GM19043 (cell line): ENCODE measurements at regions not wholly inside any gene's neighbourhood (a gene's known extent, or its start where the extent isn't known, plus 50 kb on each side); places are given as distances from the start of the nearest gene placed in this dataset.
A peak's percentile ranks its signal among the peaks of the same experiment; 100 is the strongest.
"Not testable (repeated sequence)": the region's sequence is repeated elsewhere in the genome, so short reads cannot be mapped to it uniquely, and the experiment has no call there.

Experiments used
- ATAC-seq: cut with Tn5 transposase; IDR thresholded peaks from one replicate; pipeline ENCODE4 v1.9.1; 2021; ENCODE audit warnings: low read depth; ENCODE audit not compliant: unreplicated experiment

DNA sequence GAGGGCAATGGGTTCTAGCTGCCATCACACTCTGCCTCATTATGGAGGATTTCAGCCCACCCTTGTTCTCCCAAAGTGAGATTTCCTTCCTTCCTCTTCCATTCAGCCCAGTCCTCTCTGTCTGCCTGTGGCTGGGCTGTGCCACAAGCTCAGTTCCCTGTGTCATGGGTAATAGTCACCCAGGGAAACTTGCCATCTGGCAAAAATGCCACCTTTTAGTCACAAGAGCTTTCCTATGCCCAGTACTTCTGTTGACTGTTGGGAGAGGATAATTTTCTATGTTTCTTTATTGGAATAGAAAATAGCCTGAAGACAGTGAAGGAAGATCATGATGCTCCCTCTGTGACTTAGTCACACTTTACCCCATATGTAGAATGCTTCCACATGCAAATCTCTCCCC is 71.4 kb downstream of the TLR4 start:
- no peak for ATAC-seq

DNA sequence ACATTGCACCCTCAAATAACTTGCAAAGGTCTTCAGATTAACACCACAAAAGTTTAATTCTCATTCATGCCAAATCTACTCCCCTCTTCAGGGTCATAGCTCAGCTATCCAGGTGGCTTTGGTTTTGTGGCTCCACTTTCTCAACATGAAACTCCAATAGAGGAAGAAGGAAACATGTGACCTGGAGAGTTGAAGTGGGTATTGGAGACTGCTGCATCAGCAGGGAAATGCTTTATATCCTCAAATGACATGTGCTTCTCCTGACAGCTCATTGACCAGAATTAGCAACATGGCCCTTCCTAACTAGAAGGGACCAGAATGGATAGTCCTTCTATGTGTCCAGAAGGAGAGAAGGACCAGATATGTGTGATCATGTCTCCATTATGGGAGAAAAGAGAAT is 73.6 kb downstream of the TLR4 start:
- peak; percentile 52 for ATAC-seq

DNA sequence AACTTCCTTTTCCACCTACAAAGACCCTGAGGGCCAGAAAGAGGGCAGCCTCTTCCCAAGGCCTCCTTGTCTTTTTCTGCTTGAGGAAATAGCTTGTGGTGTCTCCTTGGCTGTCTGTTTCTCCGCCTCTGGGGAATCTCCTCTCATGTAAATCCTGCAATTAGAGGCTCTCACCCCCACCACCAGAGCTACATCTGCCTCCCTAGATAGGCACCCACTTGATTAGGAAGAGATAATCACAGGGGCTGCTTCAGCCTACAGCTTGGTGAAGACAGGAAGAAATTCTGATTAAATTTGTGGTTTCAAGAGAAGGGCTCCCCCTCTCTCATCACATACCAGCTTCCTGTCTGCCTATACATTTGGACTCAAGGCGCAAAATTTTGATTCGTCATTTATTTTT is 75.6 kb downstream of the TLR4 start:
- ATAC-seq: no peak

DNA sequence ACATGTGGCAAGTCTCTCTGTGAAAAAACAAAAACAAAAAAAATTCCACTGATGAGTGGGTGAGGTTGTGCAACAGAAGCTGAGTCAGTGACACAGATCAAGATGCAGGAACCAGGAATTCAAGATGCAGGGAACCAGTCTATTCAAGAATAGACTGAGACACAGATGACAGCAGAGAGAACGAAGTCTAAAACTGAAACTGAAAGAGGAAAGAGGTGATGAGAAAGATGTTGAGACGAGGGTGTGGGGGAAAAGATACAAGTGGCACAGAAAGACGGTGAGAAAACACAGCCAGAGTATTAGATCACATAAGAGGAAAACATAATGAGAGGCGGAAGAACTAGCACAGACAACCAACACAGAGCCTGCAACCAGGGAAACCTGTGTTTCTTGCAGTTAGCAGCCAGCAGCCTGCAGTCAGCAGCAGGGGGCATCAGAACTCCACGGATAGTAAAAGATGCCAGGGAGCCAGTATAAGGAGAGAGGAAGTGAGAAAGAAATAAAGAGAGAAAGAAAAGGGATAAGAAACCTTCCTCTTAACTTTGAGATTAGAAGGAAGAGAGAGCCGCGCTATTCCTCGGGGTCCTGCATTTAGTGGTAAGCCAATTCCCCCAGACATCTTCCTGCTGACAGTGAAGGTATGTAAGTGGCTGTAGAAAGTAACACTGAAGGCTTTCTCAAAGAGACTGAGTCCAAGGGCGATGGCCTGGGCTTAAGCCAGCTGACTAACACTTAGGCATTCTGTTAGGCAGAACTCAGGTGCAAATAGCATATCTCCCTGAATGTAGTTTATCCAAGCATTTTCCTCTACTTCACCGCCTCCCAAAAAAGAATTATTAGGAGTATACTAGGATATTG is 79.0 kb downstream of the TLR4 start:
- peak; percentile 66 for ATAC-seq

DNA sequence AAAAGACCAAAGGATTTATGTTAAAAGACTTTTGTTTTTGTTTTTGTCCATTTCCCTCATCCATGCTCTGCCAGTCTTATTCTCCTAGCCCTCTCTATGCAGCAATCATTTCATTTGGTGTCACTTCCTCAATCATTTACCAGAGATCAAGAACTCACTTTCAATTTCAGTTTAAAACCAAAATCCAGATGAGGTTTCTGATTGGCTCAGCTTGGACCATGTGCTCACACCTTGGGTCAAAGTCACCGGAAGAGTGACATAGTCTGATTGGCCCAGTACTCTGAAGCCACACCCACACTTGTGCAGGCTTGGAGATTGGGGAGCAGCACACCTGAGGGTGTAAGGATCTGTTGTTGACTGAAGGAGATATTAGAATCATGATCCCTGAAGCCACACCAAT is 79.6 kb downstream of the TLR4 start:
- ATAC-seq: peak; percentile 80

DNA sequence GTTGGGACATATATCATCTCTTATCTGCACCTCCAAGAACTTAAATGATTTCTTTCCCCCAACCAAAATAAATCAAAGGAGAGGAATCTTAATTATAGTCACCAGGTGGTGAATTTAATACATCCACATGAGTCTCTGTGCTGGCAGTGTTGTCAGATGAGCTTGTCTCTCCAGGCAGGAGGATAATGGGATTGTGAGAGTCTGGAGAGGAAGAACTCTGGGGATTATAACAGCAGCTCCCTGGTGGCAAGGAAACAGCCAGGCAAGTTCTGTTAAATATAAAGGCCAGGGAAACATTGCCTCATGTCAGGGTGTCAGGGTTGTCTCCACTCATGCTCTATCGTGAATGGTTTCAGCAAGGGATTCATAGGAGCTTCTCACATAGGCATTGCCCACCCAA is 80.8 kb downstream of the TLR4 start:
- ATAC-seq: no peak

DNA sequence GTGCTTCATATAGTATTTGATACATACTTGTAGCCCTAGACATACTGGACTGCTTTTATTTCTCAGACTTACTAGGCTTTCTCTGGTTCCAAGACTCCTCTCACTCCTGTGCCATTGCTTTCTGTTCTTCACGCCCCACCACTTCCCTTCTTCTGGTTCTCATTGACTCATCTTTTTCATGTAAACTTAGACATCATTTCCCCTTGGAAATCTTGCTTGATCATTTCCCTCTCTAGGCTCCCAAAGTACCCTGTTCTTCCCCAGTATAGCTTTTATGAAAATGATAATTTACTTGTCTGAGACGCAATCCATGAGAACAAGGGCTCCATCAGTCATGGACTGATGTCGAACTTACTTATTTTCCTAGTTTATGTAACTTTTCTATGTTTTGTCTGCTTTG is 83.5 kb downstream of the TLR4 start:
- no peak for ATAC-seq

DNA sequence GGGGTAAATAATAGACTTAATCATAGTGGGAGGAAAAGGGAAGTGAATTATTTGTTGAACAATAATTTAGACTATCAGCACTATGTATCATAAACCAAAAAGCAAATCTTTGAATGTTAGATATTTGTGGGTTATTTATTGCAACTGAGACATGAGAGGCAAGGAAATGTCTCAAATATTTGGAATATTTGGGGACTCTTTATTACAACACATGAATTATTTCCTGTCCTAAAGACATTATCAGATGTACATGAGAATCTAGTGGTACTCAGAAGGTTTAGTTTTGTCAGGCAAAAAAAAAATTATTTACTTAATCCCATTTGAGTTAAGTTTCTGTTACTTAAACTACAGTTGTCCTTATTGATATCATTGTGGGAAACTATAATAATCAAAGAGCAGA is 91.1 kb downstream of the TLR4 start:
- ATAC-seq: no peak

DNA sequence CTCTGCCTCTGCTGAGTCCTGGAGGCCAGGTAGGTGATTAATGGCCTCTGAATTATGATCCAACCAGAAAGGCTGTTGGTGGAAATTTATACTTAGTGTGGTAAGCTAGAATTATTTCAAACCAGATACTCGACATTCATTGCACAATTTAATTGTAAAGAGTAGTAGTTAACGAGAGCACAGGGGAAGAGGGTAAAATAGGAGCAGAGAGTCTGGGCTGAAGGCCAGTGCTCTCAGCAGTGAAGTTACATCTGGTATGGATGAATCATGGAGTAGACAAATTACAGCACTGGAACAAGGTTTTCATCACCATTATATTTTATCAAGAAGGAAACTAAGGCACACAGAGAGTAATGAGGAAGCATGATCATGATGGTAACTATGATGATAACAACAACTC is 92.5 kb downstream of the TLR4 start:
- no peak for ATAC-seq

DNA sequence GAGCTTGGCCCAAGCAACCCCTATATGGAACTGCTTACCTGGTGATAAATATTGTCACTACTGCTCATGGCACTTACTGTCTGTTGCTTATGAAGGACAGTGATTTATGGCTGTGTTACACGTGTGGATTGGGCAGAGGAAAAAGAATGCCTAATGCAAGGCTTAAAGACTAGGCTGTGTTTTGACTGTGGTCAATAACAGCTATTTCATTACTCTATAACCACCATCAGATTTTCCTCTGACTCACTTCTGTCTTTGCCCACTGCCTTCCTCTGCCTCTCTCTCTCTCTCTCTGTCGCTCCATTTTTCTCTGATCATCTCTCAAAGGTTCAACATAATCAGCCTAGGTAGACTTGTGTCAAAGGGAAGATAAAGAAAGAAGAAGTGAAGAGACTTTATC is 96.2 kb downstream of the TLR4 start:
- ATAC-seq: no peak

DNA sequence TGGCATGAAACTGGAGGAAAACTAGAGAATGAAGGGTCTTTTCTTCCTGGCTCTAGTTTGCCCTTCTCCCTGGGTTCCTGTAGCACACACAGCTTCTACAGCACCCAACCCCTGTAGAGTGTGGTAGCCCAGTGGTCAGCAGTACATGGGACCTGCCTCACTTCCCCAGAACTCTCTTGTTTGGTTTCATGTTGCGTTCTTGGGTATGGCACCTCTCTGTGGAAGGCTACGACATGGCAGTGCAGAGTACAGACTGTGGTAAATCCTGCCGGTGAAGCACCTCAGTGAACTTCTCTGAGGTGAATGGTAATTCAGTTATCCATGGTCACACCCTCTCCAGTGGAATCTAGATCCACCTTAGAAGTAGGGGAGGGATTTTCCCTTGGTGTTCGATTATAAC is 105.5 kb downstream of the TLR4 start:
- no peak for ATAC-seq

DNA sequence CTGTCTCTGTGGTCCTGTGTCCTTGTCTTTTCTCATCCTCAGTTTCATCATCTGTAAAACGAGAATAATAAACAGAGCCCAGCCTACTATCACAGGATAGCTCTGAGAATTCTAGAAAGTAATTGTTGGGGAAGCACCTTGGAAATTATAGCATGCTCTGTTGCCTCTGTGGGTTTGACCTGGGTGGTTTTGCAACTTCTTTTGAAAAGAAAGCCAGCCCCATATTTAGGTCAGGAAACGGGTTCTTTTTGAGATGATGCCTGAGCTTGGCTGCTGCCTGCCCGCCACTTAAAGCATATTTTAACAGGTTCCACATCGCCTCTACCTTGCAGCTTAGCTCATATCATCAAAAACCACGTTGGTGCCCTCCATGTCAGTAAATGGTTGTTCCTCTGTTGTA is 111.1 kb downstream of the TLR4 start:
- ATAC-seq: no peak

DNA sequence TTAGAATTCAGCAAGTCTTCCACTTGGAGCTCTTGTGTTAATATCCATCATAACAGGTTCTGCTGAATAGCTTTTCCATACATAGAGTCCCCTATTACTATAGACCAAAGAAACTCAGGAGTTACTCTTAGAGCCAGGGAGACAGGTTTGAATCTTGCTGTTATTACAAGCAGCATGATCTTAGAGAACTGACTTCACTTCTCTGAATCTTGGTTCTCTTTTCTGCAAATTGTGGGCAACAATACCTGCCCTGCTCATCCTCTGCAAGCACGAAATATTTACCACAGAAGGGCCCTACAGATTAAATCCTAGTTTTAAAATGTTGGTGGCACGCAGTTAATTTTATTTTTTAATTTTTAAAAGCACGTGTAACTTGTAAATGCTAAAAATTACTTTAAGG is 111.7 kb downstream of the TLR4 start:
- ATAC-seq: no peak

DNA sequence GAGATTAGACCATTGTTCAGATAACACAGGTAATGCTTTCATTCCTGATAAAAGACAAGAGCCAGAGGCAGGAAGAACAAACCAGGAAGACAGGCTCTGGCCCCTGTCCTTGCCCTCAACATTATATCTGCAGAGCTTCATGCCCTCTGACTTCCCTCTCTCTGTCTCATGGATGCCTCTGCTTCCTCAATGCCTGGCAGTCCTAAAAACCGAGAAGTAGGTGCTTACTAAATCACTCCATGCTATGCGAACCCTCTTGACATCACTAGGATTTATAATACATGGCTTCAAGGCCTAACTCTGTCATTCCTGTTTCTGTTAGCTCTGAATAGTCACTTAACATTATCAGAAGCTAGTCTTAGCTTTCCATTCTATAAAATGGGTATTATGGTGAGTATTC is 117.8 kb downstream of the TLR4 start:
- ATAC-seq: no peak

DNA sequence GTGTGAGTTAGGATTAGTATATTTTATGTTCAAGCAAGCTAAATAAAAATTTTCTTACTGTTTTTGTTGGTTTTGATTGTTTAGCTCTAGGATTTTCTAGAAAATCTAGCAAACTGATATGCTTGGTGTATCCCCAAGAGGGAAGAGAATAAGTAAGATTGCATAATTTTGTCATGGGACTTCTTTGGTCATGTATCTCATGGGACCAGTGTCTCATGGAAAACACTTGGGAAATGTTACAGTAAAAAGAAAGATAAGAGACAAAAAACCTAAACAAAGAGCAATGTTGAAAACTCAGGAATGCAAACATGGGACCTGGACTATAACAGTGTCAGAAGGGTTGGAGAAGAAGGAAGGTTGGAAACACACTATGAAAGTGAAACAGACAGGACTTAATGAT is 119.4 kb downstream of the TLR4 start:
- no peak for ATAC-seq

DNA sequence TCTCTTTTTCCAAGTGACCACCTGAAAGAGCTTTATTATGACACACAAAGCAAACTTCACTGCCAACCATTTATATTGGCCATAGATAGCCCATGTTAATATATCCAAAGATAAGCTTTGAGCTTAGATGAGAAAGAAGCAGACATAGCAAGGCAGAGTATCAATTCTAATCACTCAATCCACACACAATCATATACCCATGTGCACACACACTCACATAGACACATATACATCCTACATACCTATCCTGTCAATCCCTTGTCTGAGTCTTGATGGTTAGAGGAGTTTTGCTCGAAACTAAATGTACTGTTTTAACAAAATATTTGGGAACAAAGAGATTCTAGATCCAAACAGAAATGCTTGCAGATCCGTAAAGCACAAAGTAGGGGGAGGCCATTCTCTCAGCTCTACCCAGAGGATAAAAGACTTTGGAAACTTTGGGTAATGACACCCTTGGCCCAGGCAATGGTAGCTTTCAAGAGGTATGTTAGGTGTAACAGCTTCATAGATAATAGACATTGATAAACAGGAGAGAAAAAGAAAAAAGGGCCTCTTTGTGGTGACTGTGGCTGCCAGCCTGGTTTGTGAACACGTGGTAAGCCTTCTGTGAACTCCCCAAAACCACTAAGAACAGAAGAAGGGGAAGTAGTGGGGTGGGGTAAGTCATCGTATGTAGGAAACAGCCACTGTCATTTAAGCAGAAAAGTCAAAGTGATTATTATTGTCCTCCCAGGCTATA is 121.6 kb downstream of the TLR4 start:
- peak; percentile 99 for ATAC-seq

DNA sequence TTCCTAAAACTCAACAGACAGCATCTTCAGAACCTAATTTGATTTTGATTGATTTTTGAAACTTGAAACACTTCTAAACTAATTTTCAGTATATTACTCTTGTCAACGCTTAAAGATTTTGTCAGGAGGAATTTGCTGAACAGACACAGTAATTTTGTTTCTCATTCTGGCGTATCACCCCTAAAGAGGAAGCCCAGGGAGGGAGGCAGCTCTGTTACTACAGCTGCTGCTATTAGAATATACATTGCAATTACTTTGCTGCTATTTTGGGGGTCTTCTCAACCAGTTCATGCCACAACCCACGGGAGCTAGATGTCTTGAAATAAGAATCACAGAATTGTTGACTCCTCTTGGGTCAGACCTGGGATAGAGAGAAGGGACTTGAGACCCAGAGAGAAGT is 122.6 kb downstream of the TLR4 start:
- ATAC-seq: no peak

DNA sequence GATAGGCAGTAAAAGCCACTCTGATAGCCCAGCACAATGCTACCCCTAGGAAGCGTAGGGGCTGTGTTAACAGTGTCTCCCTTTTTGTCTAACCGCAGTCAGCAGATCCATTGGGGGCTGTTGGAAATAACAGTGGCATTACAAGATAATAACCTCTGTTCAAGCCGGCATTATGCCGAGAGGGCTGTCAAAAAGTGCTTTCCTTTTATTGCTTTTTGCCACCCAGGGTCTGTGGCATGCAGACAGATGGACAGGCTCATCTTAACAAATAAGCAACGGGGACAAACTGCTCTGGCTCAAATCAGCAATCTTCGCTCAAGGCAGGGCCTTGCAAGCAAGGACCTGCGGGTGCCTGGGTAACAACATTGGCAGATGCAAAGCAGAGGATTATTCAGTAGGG is 123.3 kb downstream of the TLR4 start:
- no peak for ATAC-seq

DNA sequence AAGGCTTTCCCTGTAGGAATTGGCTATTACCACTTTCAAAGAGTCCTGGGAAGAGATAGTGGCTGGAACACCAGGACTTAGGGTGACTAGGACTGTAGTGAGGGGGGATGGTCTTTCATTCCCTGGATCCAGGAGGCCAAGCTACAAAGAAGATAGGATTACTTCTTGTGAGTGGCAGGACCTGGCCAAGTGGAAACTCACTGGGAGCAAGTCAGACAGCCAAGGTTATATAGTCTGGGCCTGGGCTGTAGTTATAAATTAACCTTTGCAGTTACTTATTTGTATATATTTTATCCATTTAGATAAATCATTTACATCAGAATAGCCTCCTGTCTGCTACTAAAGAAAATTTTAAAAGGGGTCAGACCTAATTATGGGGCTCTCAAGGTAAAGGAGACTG is 124.3 kb downstream of the TLR4 start:
- ATAC-seq: no peak

DNA sequence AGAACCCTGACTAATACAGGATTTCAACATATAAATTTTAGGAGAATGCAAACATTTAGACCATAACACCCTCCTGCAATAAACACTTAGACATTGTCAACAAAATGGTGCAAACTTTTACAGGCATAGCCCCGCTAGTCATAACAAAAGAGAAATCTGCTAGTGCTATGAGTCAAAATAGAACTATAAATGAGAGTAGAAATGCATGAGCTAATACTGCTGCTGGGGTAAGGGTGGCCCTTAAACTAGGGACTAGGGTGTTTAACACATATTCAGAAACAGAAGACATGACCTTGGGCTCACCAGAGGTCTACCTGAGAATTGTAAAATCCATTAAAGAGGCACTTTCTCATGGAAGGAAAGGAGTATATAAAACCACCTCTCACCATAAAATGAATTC is 131.6 kb downstream of the TLR4 start:
- ATAC-seq: peak; percentile 80

DNA sequence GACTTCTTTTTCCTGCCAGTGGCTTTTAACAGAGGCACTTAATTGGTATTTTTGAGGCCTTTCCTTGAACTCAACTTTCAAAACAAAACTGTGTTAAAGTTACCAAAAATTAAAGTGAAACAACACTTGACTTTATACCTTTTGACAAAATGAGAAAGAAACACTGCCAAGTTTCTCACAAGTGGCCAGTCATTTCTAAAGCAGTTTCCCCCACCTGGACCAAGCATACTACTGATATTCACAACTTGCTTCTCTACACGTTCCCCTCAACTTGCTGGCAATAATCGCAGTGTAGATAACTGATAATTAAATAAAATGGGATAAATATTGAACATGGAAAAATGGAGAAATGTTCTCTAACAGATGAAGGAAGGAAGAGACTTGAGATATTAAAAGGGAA is 135.7 kb downstream of the TLR4 start:
- no peak for ATAC-seq

DNA sequence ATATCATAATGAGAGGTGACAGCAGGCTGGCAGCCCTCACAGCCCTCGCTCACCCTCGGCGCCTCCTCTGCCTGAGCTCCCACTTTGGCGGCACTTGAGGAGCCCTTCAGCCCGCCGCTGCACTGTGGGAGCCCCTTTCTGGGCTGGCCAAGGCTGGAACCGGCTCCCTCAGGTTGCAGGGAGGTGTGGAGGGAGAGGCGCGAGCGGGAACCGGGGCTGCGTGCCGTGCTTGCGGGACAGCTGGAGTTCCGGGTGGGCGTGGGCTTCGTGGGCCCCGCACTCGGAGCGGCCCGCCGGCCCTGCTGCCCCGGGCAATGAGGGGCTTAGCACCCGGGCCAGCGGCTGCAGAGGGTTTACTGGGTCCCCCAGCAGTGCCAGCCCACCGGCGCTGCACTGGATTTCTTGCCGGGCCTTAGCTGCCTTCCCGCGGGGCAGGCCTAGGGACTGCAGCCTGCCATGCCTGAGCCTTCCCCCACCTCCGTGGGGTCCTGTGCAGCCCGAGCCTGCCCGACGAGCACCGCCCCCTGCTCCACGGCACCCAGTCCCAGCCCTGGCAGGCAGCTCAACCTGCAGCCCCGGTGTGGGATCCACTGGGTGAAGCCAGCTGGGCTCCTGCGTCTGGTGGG is 147.7 kb downstream of the TLR4 start:
- not testable (repeated sequence) for ATAC-seq
